ENCODE measurements at regions not wholly inside any gene's neighbourhood (a gene's known extent, or its start where the extent isn't known, plus 50 kb on each side); places are given as distances from the start of the nearest gene placed in this dataset.
"Not testable (repeated sequence)": the region's sequence is repeated elsewhere in the genome, so short reads cannot be mapped to it uniquely, and the experiment has no call there.

DNA sequence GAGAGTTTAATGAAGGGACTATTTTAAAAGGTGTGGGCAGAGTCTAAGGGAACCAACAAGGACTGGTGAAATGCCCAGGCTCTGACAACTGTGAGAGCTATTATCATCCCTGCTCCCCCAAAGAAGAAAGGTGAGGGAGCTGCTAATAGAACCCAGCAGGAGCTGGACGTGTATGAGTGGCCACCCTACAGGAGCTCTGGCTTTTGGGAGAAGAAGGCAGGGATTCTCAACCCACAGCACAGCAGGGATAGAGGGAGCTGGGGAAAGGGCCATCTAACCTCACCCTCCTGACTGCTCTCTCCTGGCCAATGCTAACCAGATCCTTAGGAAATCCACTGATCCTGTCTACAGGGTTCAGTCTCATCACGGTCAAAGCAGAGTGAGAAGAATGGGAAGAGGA, 57.1 kb downstream of the GRIN2B start:
- Mint-ChIP-seq H3K4me1 (no peaks in the 10 kb centered on the region), H3K4me3 (no peak overlapping the region), H3K27ac (no peak overlapping the region), H3K9me3 (no peaks in the 10 kb centered on the region), H3K36me3 (no peaks in the 10 kb centered on the region)
- ATAC-seq (peak; percentile 11), DNase-seq (ENCODE audit: low spot score in 2 of 2) (no peak)

DNA sequence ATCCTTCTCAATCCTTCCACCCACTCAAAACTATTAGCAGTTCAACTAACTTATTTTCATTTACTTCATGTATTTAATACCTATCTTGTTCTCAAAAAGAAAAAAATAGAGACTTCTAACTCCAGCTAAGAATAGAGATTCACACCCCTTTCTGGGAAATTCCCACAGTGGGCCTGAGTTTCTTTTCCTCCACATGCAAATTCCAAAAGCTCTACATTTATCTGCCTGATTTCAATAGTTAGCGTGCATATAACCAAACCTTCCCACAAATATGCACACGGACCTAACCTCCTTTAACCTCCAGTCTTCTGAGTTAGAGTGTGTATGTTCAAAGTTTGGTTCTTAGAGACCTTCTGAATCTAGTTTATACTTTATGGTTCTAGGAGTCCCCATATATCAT, 62.5 kb downstream of the GRIN2B start:
- Mint-ChIP-seq H3K9me3 (no peaks in the 10 kb centered on the region), H3K4me1 (no peaks in the 10 kb centered on the region), H3K4me3 (no peak overlapping the region), H3K36me3 (no peaks in the 10 kb centered on the region), H3K27ac (no peak overlapping the region)
- ATAC-seq: no peak
- DNase-seq (ENCODE audit: low spot score in 2 of 2): no peak

DNA sequence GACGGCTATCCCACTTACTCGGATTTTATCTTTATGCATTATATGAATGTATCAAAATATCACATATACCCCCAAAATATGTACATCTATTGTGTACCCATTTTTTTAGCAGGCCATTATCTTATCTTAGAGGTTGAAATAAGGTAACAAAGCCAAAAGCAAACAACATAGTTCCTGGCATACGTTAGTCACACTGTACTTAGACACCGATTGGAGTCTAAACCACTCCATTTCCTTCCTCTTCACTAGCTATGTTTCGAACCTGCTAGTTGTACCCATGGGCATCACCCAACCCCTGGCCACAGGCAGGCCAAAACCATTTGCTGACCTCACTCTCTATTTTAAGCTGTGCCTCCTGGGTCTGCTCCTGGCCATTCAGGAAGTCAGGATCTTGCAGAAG, 66.3 kb downstream of the GRIN2B start:
- ATAC-seq (no peak), DNase-seq (ENCODE audit: low spot score in 2 of 2) (no peak)
- no peak overlapping the region for H3K4me3 Mint-ChIP-seq
- no peaks in the 10 kb centered on the region for H3K36me3 Mint-ChIP-seq
- no peaks in the 10 kb centered on the region for H3K4me1 Mint-ChIP-seq
- H3K9me3 Mint-ChIP-seq: peaks cover 2% of the 10 kb centered on the region
- no peak overlapping the region for H3K27ac Mint-ChIP-seq

DNA sequence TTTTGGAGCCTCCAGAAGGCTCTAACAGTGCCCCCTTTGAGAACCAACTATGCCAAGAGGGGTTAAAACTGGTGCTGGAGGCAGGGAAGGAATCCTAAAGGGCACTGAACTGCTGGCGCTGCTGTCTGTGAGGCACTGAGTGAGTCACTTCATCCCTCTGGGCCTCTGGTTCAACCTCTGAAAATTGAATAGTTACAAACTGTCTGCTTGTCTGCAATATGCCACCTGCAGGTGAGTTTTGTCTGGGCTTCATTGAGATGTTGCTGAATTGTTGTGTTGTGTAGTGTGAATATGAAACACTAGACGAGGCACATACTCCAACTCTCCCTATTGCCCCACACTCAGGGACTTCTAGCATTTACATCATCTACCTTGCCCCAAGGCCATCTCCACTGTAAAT, 68.0 kb downstream of the GRIN2B start:
- DNase-seq (ENCODE audit: low spot score in 2 of 2) (no peak), ATAC-seq (no peak)
- H3K9me3 Mint-ChIP-seq: peaks cover 2% of the 10 kb centered on the region
- H3K4me3 Mint-ChIP-seq: no peak overlapping the region
- H3K4me1 Mint-ChIP-seq: no peaks in the 10 kb centered on the region
- no peak overlapping the region for H3K27ac Mint-ChIP-seq
- no peaks in the 10 kb centered on the region for H3K36me3 Mint-ChIP-seq

DNA sequence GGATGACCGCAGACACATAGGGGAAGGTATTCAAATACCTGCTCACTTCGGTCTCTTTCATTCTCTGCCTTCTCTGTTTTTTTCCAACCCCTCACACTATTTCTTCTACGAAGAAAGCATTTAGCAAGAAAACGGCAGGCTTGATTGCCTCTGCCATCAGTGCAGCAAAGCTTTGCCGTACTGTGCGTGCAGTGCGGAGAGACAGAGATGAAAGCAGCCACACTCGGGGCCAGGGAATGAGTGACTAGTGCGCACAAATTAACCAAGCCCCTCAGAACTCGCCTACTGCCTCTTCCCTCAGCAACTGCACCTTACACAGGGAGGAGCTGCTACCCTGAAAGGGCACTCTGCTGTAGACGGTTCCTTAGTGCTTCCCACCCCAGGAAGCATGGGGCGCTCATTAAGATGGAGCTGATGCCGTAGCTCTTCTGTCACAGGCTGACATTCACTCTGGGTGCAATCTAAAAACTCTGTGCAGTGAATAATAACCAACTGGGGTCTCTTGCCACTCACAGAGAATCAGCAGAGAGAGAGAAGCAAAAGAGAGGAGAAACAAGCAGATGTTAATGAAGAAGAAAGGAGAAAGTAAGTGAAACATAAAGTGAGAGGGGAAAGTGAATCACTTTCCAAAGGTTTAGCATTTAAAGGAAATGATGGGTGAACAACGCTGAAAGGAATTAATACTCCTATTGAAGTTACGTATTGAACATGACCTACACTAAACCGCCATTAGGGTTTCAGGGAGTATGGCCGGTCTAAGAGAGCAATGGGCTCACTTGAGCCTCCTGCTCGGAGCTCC, 69.4 kb downstream of the GRIN2B start:
- Mint-ChIP-seq H3K36me3 (no peaks in the 10 kb centered on the region), H3K9me3 (peaks cover 2% of the 10 kb centered on the region), H3K27ac (no peak overlapping the region), H3K4me3 (no peak overlapping the region), H3K4me1 (no peaks in the 10 kb centered on the region)
- ATAC-seq (no peak), DNase-seq (ENCODE audit: low spot score in 2 of 2) (no peak)

DNA sequence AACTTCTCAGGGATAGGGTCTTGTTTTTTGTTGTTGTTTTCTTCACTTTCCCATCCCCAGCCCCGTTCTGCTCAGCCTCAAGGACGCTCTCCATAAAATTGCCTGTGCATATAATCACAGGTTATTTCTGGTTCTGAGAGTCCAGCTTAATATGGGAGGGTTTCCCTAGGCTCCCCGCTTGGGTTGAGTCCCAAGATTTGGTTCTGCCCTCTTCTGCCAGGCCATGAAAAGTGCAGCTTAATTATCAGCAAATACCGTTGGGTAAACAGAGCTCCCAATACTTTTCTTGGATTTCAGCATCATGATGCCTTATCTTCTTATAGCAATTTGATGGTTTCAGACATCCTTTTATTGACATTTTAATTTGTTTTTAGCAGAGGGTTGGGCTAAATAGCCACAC, 75.6 kb downstream of the GRIN2B start:
- DNase-seq (ENCODE audit: low spot score in 2 of 2) (no peak), ATAC-seq (no peak)
- Mint-ChIP-seq H3K4me3 (no peak overlapping the region), H3K27ac (no peak overlapping the region), H3K36me3 (no peaks in the 10 kb centered on the region), H3K4me1 (no peaks in the 10 kb centered on the region), H3K9me3 (peaks cover 6% of the 10 kb centered on the region)

DNA sequence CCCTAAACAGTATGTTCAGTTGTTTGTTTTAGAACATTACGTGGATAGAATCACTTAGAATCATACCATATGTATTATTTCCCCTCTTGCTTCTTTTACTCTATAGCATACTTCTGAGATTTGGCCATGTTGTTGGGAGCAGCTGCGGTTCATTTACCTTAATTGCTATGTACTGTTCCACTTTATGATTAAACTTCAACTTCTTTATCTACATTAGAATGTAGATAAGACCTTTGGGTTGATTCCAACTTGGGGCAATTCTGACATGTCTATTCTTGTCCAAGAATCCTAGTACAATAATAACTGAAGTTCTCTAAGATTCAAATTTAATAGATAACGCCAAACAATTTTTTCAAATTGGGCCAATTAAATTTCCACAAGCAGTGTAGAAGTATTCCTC, 80.7 kb downstream of the GRIN2B start:
- Mint-ChIP-seq H3K4me1 (no peaks in the 10 kb centered on the region), H3K36me3 (no peaks in the 10 kb centered on the region), H3K27ac (no peak overlapping the region), H3K4me3 (no peak overlapping the region), H3K9me3 (peaks cover 6% of the 10 kb centered on the region)
- no peak for ATAC-seq
- DNase-seq (ENCODE audit: low spot score in 2 of 2): no peak

DNA sequence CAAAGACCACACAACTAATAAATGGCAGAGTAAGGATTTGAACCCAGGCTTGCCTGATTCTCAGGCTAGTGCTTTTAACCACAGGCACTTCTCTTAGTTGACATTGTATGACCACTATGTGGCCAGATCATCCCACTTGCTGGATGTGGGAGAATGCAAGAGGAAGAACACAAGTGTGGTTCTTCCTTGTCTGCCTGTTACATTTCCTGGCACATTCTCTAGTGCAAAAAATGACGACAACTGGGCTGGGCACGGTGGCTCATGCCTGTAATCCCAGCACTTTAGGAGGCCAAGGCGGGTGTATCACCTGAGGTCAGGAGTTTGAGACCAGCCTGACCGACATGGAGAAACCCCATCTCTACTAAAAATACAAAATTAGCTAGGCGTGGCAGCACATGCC, 83.0 kb downstream of the GRIN2B start:
- H3K9me3 Mint-ChIP-seq; H3K4me1 Mint-ChIP-seq; H3K4me3 Mint-ChIP-seq; ATAC-seq; DNase-seq (ENCODE audit: low spot score in 2 of 2); H3K27ac Mint-ChIP-seq; H3K36me3 Mint-ChIP-seq: not testable (repeated sequence)

DNA sequence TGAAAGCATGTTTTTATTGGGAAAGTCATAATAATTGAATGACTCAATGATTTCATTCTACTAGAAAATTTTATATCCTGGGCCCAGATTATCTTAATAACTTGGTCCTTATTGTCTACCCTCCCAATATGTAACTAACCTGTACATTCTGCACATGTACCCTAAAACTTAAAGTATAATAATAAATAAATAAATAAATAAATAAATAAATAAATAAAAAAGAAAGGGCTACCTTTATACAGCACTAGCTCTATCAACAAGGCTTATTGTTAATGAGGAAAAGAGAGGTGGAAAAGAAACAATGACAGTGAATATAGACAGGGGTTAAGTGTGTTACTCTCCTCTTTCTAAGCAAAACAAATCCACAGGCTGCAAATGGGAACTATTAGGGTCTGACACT, 83.6 kb downstream of the GRIN2B start:
- DNase-seq (ENCODE audit: low spot score in 2 of 2): no peak
- Mint-ChIP-seq H3K36me3 (no peaks in the 10 kb centered on the region), H3K9me3 (no peaks in the 10 kb centered on the region), H3K27ac (no peak overlapping the region), H3K4me1 (no peaks in the 10 kb centered on the region), H3K4me3 (no peak overlapping the region)
- ATAC-seq: no peak

DNA sequence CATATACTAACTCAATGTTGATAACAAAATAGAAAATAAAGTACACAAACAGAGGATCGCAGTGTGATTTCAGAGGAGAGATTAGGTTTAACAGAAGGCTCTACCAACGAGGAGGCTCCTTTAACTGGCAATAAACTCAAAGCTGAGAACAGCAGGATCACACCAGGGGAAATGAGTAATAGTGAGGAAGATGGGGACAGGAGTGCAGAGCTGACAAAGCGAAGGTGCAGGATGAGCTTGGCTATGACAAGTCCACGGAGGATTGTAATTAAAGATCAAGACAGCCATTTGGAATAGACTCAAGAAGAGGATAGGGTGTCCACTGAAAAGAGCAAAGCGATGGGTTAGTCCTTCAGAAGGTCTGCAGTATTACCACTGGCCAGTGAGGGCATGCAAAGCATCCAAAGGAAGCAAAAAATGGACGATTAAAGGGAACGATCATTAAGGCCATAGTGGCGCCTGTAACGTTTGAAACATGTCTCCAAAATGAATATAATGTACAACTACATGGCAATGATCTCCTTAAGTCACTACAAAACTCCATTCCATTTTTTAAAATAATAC, 85.3 kb downstream of the GRIN2B start:
- DNase-seq (ENCODE audit: low spot score in 2 of 2) (no peak), ATAC-seq (no peak)
- H3K4me3 Mint-ChIP-seq: no peak overlapping the region
- no peaks in the 10 kb centered on the region for H3K9me3 Mint-ChIP-seq
- H3K4me1 Mint-ChIP-seq: no peaks in the 10 kb centered on the region
- H3K27ac Mint-ChIP-seq: no peak overlapping the region
- H3K36me3 Mint-ChIP-seq: no peaks in the 10 kb centered on the region

DNA sequence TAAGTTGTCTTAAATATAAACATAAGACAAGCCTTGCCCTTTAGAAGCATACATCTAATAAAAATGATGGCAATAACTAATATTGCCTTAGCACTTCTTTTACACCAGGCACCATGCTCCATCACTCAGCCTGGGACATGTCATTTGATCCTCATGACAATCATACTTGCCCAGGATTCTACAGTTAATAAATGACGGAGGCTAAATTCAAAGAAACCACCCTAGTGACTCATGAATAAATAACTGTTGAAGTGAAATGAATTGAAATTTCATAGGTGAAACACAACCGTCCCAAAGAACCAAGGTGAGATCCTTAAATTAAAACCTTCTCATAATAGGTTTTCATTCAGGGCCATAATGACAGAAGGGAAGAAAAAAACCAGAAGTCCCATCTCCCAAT, 89.5 kb downstream of the GRIN2B start:
- DNase-seq (ENCODE audit: low spot score in 2 of 2) (no peak), ATAC-seq (no peak)

DNA sequence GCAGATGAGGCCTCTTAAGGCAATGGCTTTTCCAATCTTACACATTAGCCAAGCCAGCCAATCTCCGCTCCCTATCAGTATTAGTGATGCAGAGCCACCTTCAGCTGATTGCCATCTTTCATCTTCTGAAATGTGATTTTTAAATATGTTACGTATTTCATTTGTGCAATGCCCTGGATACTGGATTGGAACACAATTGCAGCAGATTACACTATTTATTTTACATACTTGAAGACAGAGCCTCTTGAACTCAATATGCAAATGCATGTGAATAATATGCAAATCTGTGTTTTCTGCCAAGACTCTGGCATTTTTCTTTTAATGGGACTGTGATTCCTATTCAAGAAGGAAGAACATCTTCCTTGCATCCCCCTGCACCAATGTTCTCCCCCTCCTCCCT, 90.5 kb downstream of the GRIN2B start:
- no peak for ATAC-seq
- no peak overlapping the region for H3K27ac Mint-ChIP-seq

More for the DNA sequence above, 89.5 kb downstream of the GRIN2B start:
- H3K27ac Mint-ChIP-seq: no peak overlapping the region
- H3K4me3 Mint-ChIP-seq: no peak overlapping the region
- no peaks in the 10 kb centered on the region for H3K36me3 Mint-ChIP-seq
- no peaks in the 10 kb centered on the region for H3K4me1 Mint-ChIP-seq
- H3K9me3 Mint-ChIP-seq: no peaks in the 10 kb centered on the region

DNA sequence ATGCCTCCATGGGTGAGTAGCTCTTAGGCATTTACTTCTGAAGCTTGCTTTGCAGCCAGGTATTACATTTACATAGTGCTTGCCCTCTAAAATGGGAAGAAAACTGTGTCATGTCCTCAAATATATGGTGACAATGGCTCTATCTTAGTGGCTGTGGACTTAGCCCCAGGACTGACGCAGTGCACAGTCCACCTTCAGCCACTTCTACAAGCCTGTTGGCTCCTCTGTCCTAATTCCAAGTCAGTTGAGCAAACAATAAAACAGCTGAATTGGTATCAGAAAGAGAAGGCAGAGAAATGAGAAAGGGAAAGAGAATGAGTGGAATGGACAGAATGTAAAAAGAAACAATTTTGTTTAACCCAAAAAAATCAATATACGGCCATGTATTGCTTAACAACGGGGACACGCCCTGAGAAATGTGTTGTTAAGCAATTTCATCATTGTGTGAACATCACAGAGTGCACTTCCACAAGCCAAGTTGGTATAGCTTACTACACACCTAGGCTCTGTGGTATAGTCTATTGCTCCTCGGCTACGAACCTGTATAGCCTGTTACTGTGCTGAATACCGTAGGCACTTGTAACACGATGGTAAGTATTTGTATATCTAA, 93.5 kb downstream of the GRIN2B start:
- ATAC-seq (no peak), DNase-seq (ENCODE audit: low spot score in 2 of 2) (no peak)
- H3K36me3 Mint-ChIP-seq: no peaks in the 10 kb centered on the region
- H3K4me3 Mint-ChIP-seq: no peak overlapping the region
- peaks cover 2% of the 10 kb centered on the region for H3K9me3 Mint-ChIP-seq
- no peaks in the 10 kb centered on the region for H3K4me1 Mint-ChIP-seq
- no peak overlapping the region for H3K27ac Mint-ChIP-seq

More for the DNA sequence above, 90.5 kb downstream of the GRIN2B start:
- Mint-ChIP-seq H3K4me3 (no peak overlapping the region), H3K36me3 (no peaks in the 10 kb centered on the region), H3K9me3 (no peaks in the 10 kb centered on the region), H3K4me1 (no peaks in the 10 kb centered on the region)
- DNase-seq (ENCODE audit: low spot score in 2 of 2): no peak

DNA sequence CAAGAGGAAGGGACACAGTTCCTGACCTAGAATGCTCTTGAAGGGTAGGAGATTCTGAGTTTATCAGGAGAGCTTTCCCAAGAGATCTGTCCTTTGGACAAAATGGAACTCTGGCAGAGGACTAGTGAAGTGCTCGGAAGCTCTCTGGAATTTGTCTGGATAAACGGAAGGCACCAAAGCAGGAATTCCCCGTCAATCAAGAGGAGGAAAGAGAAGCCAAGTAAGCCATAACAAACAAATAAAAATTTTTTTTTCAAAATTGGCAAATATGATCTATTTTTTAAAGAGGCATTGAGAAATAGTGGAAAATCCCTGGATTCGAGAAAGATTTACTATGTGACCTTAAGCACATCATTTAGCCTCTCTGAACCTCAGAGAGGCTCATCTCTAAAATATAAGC, 99.2 kb downstream of the GRIN2B start:
- Mint-ChIP-seq H3K4me3 (no peak overlapping the region), H3K9me3 (peaks cover 2% of the 10 kb centered on the region), H3K36me3 (no peaks in the 10 kb centered on the region), H3K27ac (no peak overlapping the region), H3K4me1 (no peaks in the 10 kb centered on the region)
- DNase-seq (ENCODE audit: low spot score in 2 of 2) (no peak), ATAC-seq (no peak)

DNA sequence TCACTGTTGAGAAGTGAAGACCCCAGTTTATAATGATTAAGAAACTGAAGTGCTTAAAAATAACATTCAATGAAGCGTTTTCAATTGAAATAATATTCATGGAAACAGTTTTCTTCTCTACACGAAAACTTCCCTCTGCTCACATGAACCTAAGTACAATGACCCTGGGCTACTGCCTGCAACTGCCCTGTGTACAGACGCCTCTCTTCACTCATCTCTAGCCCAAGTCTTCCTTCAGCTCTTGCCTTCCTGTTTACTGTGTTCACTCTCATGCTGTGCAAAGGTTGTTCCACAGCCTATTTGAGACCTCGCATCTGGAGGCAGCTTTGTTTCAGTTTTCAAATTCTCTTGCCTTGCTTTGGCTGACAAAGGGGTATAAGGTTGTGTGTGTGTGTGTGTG, 100.8 kb downstream of the GRIN2B start:
- DNase-seq (ENCODE audit: low spot score in 2 of 2) (no peak), ATAC-seq (no peak)
- Mint-ChIP-seq H3K27ac (no peak overlapping the region), H3K4me3 (no peak overlapping the region), H3K36me3 (no peaks in the 10 kb centered on the region), H3K9me3 (peaks cover 2% of the 10 kb centered on the region), H3K4me1 (no peaks in the 10 kb centered on the region)

DNA sequence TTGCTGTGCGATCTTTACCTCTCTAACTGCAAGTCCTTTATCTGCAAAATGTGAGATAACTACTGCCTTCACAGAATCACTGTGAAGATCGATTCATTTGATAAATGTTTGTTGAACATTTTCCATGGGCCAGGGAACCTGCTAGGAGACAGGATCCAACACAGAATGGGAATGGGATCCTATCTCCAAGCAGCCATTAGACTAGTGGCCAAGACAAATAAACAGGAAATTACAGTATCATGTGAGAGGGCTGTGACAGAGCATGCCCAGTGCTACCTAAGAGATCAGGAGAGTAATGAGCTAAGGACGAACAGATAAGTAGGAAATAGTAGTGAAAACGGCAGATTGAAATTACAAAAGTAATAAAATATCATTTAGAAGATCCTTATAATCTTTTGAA, 105.7 kb downstream of the GRIN2B start:
- ATAC-seq (no peak), DNase-seq (ENCODE audit: low spot score in 2 of 2) (no peak)
- Mint-ChIP-seq H3K4me1 (no peaks in the 10 kb centered on the region), H3K4me3 (no peak overlapping the region), H3K36me3 (no peaks in the 10 kb centered on the region), H3K27ac (no peak overlapping the region), H3K9me3 (no peaks in the 10 kb centered on the region)
